CD4-positive, CD25-positive, alpha-beta regulatory T cell (primary cell): ENCODE measurements at regions not wholly inside any gene's neighbourhood (a gene's known extent, or its start where the extent isn't known, plus 50 kb on each side); places are given as distances from the start of the nearest gene placed in this dataset.
A peak's percentile ranks its signal among the peaks of the same experiment; 100 is the strongest.

ENCODE experiments used
- ATAC-seq, 2 donors: fragments of 150-1000 bp; cut with Tn5 transposase; one replicate each; pipeline ENCODE4 v1.10.0; 2021; ENCODE audit warnings: low read depth in 2 of 2, moderate number of reproducible peaks in 2 of 2, moderate library complexity in 1 of 2
- DNase-seq, 3 donors: peaks; one replicate each; pipeline versions ENCODE4 v3.0.0 to v3.0.0-alpha.2; 2012 to 2022; ENCODE audit warnings: mixed read lengths in 1 of 3
- H3K27ac ChIP-seq: one replicate; pipeline ENCODE4 v1.7.0; 2013; ENCODE audit warnings: mild to moderate bottlenecking, low read length; ENCODE audit not compliant: insufficient read depth, poor library complexity, severe bottlenecking
- H3K27me3 ChIP-seq: one replicate; pipeline ENCODE4 v1.7.0; 2013; ENCODE audit warnings: low read length; ENCODE audit not compliant: control insufficient read depth, insufficient read depth
- H3K36me3 ChIP-seq: one replicate; pipeline ENCODE4 v1.7.0; 2013; ENCODE audit warnings: mild to moderate bottlenecking, low read length, moderate library complexity; ENCODE audit not compliant: control insufficient read depth, insufficient read depth
- H3K4me1 ChIP-seq: 2 replicates; pipeline ENCODE4 v1.7.0; 2013; ENCODE audit warnings: mild to moderate bottlenecking, low read length; ENCODE audit not compliant: insufficient read depth, control insufficient read depth, poor library complexity, severe bottlenecking
- H3K4me3 ChIP-seq: one replicate; pipeline ENCODE4 v1.7.0; 2013; ENCODE audit warnings: low read depth, mild to moderate bottlenecking, low read length, moderate library complexity
- H3K9me3 ChIP-seq, 2 experiments: 1 replicate in 1 of 2; 2 replicates in 1 of 2; pipeline ENCODE4 v1.7.0; 2013; ENCODE audit warnings: low read length in 2 of 2, mild to moderate bottlenecking in 1 of 2, moderate library complexity in 1 of 2; ENCODE audit not compliant: control insufficient read depth in 2 of 2
- H3K27ac Mint-ChIP-seq, 3 donors: one replicate each; pipeline ENCODE4 v1.8.0; 2020 to 2022; ENCODE audit warnings: mild to moderate bottlenecking in 3 of 3, mixed read lengths in 3 of 3, moderate library complexity in 2 of 3
- H3K27me3 Mint-ChIP-seq: one replicate; pipeline ENCODE4 v1.8.0; 2022; ENCODE audit warnings: mild to moderate bottlenecking, mixed read lengths
- H3K36me3 Mint-ChIP-seq: one replicate; pipeline ENCODE4 v1.8.0; 2020; ENCODE audit warnings: mixed read lengths
- H3K4me1 Mint-ChIP-seq, 4 donors: one replicate each; pipeline ENCODE4 v1.8.0; 2020 to 2022; ENCODE audit warnings: mixed read lengths in 4 of 4, mild to moderate bottlenecking in 1 of 4
- H3K4me3 Mint-ChIP-seq, 4 donors: one replicate each; pipeline ENCODE4 v1.8.0; 2020 to 2022; ENCODE audit warnings: mild to moderate bottlenecking in 4 of 4, mixed read lengths in 4 of 4, moderate library complexity in 3 of 4
- H3K9me3 Mint-ChIP-seq, 7 donors: one replicate each; pipeline ENCODE4 v1.8.0; 2020 to 2022; ENCODE audit warnings: mixed read lengths in 7 of 7, mild to moderate bottlenecking in 3 of 7, moderate library complexity in 2 of 7

GRCh38 chr9:107759823-107760166 is 270.2 kb upstream of the KLF4 start:
- no peaks in the 10 kb centered on the region for H3K9me3 ChIP-seq
- H3K27ac ChIP-seq: no peak overlapping the region
- Mint-ChIP-seq H3K4me1 (no peaks in the 10 kb centered on the region), H3K27ac (no peak overlapping the region), H3K36me3 (no peaks in the 10 kb centered on the region), H3K9me3 (peaks cover 0 to 6% (median 4%) of the 10 kb centered on the region in 7 donors), H3K4me3 (no peak overlapping the region), H3K27me3 (no peaks in the 10 kb centered on the region)
- DNase-seq (no peak), ATAC-seq (no peak)
- H3K4me3 ChIP-seq: no peak overlapping the region
- no peaks in the 10 kb centered on the region for H3K4me1 ChIP-seq
- H3K27me3 ChIP-seq: no peaks in the 10 kb centered on the region
- H3K36me3 ChIP-seq: no peaks in the 10 kb centered on the region

DNA sequence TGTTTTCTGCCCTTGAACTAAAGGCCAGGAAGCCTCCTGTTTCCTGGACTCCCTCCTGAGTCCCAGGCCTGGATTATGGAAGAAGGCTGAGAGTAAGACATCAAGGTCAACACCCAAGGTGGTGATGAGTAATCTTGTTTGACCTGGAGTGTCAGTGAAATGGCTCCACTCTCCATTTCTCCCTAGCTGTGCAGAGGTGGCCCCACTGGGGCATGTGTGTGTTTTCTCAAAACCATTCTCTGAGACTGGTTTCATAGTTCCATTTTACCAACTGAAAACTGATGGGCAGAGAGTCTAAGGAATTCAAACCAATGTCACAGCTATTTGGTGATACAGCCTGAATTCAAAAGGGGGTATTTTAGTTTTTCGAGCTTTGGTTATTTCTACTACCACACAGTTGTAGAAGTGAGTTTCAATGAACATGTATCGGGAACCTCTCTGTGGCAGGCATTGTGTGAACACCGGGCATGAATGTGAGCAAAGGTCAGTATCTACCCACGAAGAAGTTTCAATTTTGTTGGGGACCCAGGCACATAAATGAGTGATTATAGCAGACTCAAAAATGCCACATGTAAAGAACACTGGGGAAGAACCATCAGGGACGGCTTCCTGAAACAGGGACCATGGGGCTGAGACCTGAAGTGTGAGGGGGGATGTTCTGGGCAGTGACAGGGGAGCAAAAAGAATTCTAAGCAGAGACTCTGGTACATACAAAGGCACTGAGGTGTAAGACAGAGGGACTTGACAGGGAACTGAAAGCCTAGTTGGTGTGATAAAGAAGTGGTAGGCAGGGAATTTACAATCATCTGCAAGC is 269.6 kb upstream of the KLF4 start:
- no peaks in the 10 kb centered on the region for H3K4me1 ChIP-seq
- Mint-ChIP-seq H3K9me3 (peaks cover 0 to 5% (median 2%) of the 10 kb centered on the region in 7 donors), H3K27ac (no peak overlapping the region), H3K27me3 (no peaks in the 10 kb centered on the region), H3K4me3 (no peak overlapping the region), H3K36me3 (no peaks in the 10 kb centered on the region), H3K4me1 (no peaks in the 10 kb centered on the region)
- H3K4me3 ChIP-seq: no peak overlapping the region
- no peaks in the 10 kb centered on the region for H3K27me3 ChIP-seq
- no peaks in the 10 kb centered on the region for H3K36me3 ChIP-seq
- H3K9me3 ChIP-seq: no peaks in the 10 kb centered on the region
- no peak overlapping the region for H3K27ac ChIP-seq
- ATAC-seq (no peak), DNase-seq (no peak)

DNA sequence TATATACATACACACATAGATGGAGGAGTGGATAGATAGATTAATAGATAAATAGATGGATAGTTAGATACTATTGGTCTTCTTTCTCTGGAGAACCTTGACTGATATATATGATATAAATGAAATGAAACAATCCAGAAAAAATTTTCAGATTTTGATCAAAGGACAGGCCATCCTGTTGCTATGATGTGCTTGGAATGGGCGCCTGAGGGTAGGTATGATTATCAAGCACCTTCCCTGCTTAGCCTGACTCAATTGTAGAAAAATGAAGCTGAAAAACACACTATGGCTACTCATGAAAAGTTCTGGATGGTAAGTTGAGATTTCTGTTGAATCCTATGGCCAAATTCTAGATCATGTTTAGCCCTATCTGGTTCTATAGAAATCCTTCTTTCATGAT is 266.5 kb upstream of the KLF4 start:
- Mint-ChIP-seq H3K9me3 (peaks cover 0 to 4% (median 0%) of the 10 kb centered on the region in 7 donors), H3K27ac (no peak overlapping the region), H3K4me1 (no peaks in the 10 kb centered on the region), H3K27me3 (no peaks in the 10 kb centered on the region), H3K4me3 (no peak overlapping the region), H3K36me3 (no peaks in the 10 kb centered on the region)
- Histone ChIP-seq H3K9me3 (no peaks in the 10 kb centered on the region), H3K4me1 (no peaks in the 10 kb centered on the region), H3K36me3 (no peaks in the 10 kb centered on the region), H3K27ac (no peak overlapping the region), H3K4me3 (no peak overlapping the region), H3K27me3 (no peaks in the 10 kb centered on the region)
- no peak for ATAC-seq
- DNase-seq: no peak

- H3K27ac ChIP-seq: no peak overlapping the region
Observed at GRCh38 chr9:107755246-107755645, 265.7 kb upstream of the KLF4 start.

GRCh38 chr9:107751567-107752210 is 262.1 kb upstream of the KLF4 start:
- DNase-seq (no peak), ATAC-seq (peak in 1 of 2 donors; percentile 39)
- Histone ChIP-seq H3K4me3 (no peak overlapping the region), H3K9me3 (no peaks in the 10 kb centered on the region), H3K27ac (no peak overlapping the region), H3K4me1 (no peaks in the 10 kb centered on the region), H3K36me3 (no peaks in the 10 kb centered on the region), H3K27me3 (no peaks in the 10 kb centered on the region)
- Mint-ChIP-seq H3K4me1 (no peaks in the 10 kb centered on the region), H3K36me3 (no peaks in the 10 kb centered on the region), H3K9me3 (peaks cover 0 to 4% (median 0%) of the 10 kb centered on the region in 7 donors), H3K27me3 (no peaks in the 10 kb centered on the region), H3K27ac (no peak overlapping the region), H3K4me3 (no peak overlapping the region)

More at GRCh38 chr9:107755246-107755645, 265.7 kb upstream of the KLF4 start:
- Histone ChIP-seq H3K36me3 (no peaks in the 10 kb centered on the region), H3K4me3 (no peak overlapping the region), H3K4me1 (no peaks in the 10 kb centered on the region), H3K27me3 (no peaks in the 10 kb centered on the region), H3K9me3 (no peaks in the 10 kb centered on the region)
- no peak overlapping the region for H3K4me3 Mint-ChIP-seq
- no peaks in the 10 kb centered on the region for H3K4me1 Mint-ChIP-seq
- ATAC-seq: no peak
- H3K27ac Mint-ChIP-seq: no peak overlapping the region
- no peak for DNase-seq
- no peaks in the 10 kb centered on the region for H3K27me3 Mint-ChIP-seq
- H3K36me3 Mint-ChIP-seq: no peaks in the 10 kb centered on the region
- peaks cover 0 to 4% (median 0%) of the 10 kb centered on the region in 7 donors for H3K9me3 Mint-ChIP-seq

DNA sequence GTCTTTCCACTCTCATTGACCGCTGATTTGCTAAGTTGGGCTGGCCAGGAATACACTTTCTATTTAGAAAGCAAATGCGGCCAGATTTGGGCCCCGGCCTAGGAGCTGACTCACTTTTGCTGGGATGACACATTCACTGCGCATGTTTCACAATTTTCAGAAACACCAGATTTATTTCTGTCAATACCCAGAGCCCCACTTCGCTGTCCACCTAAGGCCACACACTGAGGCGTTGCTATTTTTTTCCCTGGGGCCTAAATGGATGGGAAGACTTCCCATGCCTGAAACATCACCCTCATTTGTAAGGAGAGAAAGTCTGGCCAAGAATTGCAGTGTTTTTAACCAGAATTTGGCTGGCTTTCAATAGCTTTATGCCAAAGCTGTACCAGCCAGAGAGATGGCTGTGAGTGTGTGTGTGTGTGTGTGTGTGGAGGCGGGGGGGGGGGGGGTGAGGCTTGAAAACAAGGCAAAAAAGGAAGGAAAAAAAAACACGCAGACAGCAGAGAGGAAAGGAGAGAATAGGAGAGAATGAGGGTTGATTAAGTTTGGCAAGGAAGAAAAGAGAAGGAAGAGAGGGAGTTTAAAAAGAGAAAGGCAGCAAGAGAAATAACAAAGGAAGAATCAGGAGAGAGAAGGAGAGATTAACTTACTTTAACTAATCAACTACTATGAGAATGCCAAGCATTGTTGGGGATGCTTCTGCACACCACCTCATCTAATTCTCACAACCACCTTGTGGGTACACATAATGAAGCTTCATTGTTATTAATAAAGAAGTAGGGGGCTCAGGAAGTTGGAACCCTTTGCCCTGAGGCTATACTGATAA is 261.4 kb upstream of the KLF4 start:
- peaks cover 0 to 4% (median 0%) of the 10 kb centered on the region in 7 donors for H3K9me3 Mint-ChIP-seq
- no peaks in the 10 kb centered on the region for H3K27me3 Mint-ChIP-seq
- Histone ChIP-seq H3K27ac (no peak overlapping the region), H3K4me1 (no peaks in the 10 kb centered on the region), H3K9me3 (no peaks in the 10 kb centered on the region), H3K27me3 (no peaks in the 10 kb centered on the region), H3K4me3 (no peak overlapping the region), H3K36me3 (no peaks in the 10 kb centered on the region)
- no peak overlapping the region for H3K4me3 Mint-ChIP-seq
- ATAC-seq (no peak), DNase-seq (no peak)
- no peaks in the 10 kb centered on the region for H3K36me3 Mint-ChIP-seq
- H3K4me1 Mint-ChIP-seq: no peaks in the 10 kb centered on the region
- no peak overlapping the region for H3K27ac Mint-ChIP-seq

DNA sequence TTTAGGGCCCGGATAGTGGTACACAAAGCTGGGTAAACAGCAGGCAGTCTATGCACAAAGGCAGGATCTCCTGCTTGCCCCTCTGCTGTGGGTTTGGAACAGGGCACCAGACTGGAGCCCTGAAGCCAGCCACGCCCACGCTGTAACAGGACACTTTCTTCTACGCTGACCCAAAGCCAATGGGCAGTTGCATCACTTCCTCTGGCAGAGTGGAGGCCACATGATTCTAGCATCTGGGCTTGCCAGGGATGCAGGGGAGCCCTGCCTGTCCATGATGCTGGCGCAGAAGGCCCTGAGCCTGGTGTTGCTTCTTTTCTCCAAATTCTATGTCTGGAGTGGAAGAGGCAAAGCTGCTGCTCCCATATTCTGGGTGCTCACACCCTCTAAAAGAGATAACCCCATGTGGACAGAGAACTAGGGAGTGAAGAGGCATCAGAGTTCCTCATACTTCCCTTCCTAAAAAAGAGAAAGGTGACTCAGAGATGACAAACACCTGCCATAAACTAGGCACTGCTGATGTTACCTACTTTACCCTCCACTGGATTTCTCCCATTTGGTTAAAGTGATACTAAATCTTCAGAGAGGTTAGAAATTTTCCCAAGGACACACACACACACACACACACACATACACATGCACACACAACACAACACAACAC is 260.3 kb upstream of the KLF4 start:
- H3K27me3 Mint-ChIP-seq: no peaks in the 10 kb centered on the region
- peaks cover 0 to 4% (median 0%) of the 10 kb centered on the region in 7 donors for H3K9me3 Mint-ChIP-seq
- no peak for DNase-seq

More for the DNA sequence above, 260.3 kb upstream of the KLF4 start:
- Histone ChIP-seq H3K4me3 (no peak overlapping the region), H3K4me1 (no peaks in the 10 kb centered on the region), H3K9me3 (no peaks in the 10 kb centered on the region), H3K27ac (no peak overlapping the region), H3K27me3 (no peaks in the 10 kb centered on the region), H3K36me3 (no peaks in the 10 kb centered on the region)
- Mint-ChIP-seq H3K36me3 (no peaks in the 10 kb centered on the region), H3K27ac (no peak overlapping the region), H3K4me3 (no peak overlapping the region), H3K4me1 (no peaks in the 10 kb centered on the region)
- ATAC-seq: no peak
